HG03280 (cell line): ENCODE measurements at regions not wholly inside any gene's neighbourhood (a gene's known extent, or its start where the extent isn't known, plus 50 kb on each side); places are given as distances from the start of the nearest gene placed in this dataset.

Source experiments
- ATAC-seq: cut with Tn5 transposase; IDR thresholded peaks from one replicate; pipeline ENCODE4 v1.9.1; 2021; ENCODE audit warnings: mild to moderate bottlenecking, moderate library complexity; ENCODE audit not compliant: unreplicated experiment

GRCh38 chr2:7899923-7900322 is 781.9 kb upstream of the ID2 start:
- ATAC-seq = no peak

GRCh38 chr2:7900593-7900992 is 781.3 kb upstream of the ID2 start:
- ATAC-seq = no peak

DNA sequence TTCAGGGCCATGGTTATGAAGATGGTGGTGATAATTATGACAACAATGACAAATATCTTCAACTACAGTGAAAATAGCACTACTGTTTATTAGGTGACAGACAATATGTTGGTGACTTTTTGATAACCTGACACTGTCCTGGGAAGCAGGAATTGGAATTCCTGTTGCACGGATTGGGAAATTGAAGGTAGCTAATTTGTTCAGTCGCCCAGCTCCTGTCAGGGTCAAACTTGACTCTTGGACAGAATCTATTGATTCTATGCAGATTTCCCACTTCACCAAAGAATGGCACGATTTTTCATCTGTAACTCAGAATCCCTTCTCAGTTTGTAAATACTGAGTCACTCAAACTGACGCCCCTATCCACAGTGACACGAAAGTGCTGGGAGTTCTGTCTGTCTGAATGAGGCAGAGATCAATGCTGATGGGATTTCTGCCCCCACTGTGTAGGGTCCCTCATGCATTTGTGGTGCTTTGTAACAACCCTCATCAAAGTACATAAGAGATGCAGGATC is 779.5 kb upstream of the ID2 start:
- no peak for ATAC-seq

DNA sequence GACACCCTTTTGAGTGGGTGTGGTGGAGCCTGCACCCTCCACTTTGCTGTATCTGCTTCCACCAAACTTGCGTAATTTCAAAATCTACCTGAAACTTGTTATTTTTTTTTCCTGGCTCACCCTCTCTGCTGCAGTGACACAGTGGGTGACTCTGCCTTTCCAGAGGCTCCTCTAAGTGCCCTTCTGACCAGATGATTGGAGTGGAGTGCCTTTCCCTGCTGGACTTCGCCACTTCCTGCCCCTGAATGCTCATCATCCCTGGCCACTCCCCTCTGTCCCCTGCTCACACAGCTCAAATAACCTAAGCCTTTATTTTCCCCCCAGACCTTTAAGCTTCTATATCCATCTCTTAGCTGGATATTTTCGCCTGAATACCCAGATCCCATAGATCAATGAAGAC is 777.5 kb upstream of the ID2 start:
- ATAC-seq = no peak

- ATAC-seq = no peak
These were observed 776.1 kb upstream of the ID2 start for GRCh38 chr2:7905756-7906155.

- ATAC-seq = no peak
These were observed 775.4 kb upstream of the ID2 start for GRCh38 chr2:7906431-7906830.

- ATAC-seq = no peak
These were observed 774.8 kb upstream of the ID2 start for GRCh38 chr2:7907041-7907440.

DNA sequence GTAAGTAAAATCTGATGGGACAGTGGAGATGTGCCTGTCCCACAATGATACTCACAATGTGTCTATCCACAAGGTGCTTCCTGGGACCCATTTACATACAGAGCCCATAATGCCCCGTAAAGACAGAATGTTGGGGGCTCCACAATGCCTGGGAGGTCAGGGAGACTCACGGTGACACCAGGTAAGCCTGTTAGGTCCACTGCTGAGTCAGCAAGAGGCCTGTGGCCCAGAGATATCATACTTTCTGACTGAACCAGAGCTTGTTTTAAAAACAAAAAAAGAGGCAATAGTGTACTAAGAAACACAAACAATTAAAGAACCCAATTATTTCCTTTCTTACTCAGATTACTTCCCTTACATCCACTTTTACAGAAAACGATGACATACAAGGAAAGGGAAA is 771.1 kb upstream of the ID2 start:
- ATAC-seq = no peak

DNA sequence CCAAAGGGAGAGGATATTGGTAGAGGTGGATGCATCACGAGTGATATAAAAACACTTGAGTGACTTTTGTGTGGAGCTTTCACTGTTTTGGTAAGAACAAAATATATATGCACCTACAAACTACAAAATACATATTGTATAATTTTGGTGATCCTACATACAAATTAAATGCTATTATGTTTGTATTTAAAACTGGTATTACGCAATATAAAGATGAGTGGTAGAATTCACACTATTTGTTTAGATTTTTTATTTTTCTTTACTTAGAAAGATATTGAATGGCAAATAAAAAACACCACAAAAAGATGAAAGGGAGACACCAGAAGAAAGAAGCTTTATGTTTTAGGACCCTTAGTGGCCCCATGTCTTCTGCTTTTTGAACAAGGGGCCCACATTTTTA is 770.7 kb upstream of the ID2 start:
- no peak for ATAC-seq

GRCh38 chr2:7913974-7914373 is 767.9 kb upstream of the ID2 start:
- ATAC-seq = no peak

DNA sequence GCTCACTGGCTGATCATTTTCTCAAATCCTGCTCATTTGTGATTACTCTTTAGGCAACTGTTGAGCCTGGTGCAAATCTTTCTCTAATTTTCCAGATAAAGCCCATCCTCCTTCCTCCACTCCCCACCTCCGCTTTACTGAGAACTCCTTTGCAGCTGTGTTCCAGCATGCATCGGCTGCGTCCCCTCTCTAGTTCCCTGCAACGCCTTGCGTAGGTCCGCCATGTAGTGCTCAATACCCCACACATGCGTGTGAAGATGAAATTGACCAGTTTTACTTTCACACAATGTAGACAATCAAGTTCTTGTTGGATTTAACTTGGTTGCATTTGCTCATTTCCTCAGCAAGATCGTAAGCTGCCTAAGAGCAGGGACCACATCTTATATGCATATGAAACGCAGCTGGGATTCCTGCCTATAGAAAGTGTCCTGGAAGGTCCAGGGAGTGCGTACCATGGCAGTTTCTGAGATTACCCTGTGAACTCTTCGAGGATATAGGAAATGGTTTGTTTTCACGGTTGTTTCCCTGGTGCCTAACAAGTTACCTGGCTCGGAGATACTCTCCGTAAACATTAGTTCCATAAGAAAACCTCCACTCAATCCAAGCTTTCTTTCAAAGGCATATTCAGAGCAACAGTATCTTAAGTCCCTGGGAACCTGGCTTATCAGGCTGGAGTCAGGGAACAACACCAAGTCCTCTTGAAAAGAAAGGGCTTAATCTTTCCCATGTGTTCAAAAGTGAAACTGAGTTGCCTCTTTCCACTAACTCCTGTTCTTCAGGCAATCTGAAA is 766.4 kb upstream of the ID2 start:
- no peak for ATAC-seq

DNA sequence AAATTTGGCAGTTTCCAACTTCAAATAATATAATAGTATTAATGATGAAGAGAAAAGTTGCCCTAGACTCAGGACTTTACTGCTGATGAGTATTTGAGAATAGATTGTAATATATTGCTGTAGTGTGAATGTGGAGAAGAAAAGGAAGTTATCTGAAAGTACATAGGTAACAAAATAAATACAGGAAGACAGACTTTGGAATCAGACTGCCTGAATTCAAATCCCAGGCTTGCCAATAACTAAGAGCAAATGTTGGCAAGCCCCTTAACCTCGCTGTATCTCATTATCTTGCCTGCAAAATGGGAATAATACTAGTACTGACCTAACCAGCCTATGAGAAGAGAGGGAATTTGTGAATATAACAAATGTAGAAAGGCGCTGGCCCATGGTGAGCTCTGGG is 765.2 kb upstream of the ID2 start:
- ATAC-seq = no peak

DNA sequence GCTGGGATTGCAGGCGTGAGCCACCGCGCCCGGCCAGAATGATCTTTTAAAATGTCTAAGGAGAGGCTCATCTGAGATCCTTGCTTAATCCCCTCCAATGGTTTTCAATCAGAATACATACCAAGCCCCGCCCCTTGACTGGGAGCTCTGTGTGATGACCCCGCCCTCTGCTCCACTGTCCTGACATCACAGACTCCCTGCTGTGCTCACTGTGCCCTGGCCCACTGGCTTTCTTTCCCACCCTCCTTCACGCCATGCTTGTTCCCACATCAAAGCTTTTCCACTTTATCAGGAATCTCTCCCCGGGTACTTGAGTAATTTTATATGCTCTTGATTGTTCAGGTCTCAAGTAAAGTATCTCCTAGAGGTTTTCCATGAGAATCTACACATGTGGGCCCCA is 762.3 kb upstream of the ID2 start:
- no peak for ATAC-seq

DNA sequence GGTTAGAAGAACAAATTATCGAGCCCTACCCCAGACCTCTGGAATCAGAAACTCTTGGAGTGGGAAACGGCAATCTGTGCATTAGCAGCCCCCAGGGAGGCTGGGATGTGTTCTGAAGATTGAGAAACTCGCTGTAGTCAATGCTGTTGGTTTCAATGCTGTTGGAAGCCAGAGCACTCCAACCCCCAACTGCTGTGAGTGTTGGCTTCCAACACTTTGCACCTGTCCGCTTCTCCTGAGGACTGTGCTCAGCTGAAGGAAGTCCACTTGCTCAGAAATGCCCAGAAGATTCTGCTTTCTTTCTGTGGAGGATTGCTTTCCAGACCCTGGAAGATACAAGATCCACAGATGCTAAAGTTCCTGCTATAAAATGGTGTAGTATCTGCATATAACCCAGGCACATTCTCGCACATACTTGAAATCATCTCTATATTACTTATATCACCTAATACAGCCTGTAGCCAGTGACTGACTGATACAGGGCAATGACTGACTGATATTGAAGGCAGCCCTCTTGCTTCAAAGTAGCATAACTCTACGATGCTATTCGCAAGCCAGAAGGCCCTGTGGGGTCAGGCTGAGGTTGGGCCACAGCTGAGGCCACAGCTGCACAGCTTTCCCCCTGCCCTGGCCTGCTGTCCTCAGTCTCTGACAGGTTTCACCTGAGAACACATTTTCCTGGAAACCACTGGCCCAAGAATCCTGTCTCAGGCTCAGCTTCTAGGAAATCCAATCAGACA is 757.7 kb upstream of the ID2 start:
- ATAC-seq = no peak

- ATAC-seq = no peak
These were observed 756.4 kb upstream of the ID2 start for GRCh38 chr2:7925506-7925905.

- ATAC-seq = no peak
These were observed 754.2 kb upstream of the ID2 start for GRCh38 chr2:7927691-7928090.

DNA sequence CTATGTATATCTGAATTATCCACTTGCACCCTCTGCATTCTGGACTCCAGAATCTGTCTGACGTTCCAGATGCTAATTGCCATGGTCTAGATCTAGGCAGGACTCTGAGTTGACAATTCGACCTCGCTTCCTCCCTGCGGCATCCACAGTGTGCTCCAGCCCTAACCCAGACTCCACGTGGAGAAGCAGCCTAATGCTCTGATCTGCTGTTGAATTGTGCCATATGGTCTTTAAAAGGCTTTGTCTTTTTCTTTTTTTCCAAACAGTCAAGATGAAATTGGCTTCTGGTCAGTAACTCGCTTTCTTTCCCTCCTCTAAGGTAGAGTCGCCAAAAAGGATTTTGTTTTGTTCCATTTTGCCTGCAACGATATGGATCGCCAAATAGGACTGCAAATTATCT is 752.6 kb upstream of the ID2 start:
- no peak for ATAC-seq

DNA sequence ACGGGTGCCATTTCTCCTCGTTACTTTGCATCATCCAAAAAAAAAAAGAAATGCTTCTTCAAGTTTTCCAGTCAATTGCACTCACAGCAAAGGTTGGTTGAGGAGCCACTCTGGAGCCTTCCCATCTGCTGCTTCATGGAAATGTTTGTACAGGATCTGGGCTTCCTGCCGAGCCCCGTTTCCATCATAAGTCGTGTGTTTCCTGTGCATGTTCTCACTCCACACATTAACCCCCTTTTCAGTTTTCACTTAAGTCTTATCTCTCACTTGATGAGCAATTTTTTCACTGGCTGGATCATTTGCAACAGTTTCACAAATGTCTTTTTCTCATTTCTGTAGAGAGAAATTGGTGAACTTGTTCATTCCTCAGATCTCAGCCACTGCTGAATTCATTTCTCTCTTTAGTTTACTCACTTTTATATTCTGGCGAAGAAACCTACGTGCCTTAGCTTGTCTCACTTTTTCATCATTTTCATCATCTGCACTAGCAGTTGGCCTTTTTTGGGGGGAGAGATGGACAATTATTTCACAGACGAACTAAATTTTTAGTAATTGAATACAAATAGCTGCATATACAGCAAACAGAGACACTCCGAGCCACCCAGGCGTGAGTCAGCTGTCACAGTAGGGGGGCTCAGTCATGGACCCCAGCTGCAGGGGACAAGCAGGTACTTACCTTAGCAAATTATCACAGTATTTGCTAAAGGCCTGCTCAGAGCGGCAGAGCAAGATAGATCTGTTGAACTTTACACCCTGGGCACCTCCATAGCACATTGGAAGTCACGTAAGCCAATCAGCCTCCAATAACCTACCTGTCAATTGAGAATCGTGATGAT is 750.8 kb upstream of the ID2 start:
- no peak for ATAC-seq

DNA sequence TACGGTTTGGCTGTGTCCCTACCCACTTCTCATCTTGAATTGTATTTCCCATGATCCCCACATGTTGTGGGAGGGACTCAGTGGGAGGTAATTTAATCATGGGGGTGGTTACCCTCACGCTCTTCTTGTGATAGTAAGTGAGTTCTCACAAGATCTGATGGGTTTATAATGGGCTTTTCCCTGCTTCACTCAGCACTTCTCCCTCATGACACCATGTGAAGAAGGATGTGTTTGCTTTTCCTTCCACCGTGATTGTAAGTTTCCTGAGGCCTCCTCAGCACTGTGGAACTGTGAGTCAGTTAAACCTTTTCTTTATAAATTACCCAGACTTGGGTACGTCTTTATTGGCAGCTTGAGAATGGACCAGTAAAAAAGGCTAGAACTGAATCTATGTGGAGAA is 750.0 kb upstream of the ID2 start:
- no peak for ATAC-seq

GRCh38 chr2:7933672-7934071 is 748.2 kb upstream of the ID2 start:
- no peak for ATAC-seq

DNA sequence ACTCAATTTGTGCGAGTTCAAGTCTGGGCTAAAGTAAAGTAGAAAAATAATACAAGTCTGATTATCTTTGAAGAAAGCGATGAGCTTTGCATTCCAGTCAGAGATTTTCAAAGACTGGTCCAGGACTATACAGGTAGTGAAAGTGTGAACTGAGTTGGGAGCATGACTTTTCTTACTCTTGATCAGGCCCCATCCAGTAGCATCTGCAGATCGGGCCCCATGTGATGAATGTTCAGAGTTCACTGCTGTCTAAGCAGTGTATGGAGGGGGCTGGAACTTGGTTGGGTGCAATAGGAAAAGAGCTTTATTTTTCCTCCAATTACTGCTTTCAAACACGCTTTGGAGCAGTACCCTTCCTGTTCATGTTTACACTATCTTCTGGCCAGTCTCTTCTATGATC is 747.4 kb upstream of the ID2 start:
- ATAC-seq = no peak

GRCh38 chr2:7937082-7937481 is 744.8 kb upstream of the ID2 start:
- ATAC-seq = no peak
